Peyer's patch (tissue), 4 donors: ENCODE measurements at regions not wholly inside any gene's neighbourhood (a gene's known extent, or its start where the extent isn't known, plus 50 kb on each side); places are given as distances from the start of the nearest gene placed in this dataset.
"Not testable (repeated sequence)": the region's sequence is repeated elsewhere in the genome, so short reads cannot be mapped to it uniquely, and the experiment has no call there.

Experiments used
- DNase-seq, 3 donors: peaks; one replicate each; pipeline ENCODE4 v3.0.0-alpha.2; 2017 to 2019
- H3K27ac ChIP-seq, 4 donors: fragments of 200-600 bp; sonication (generic); one replicate each; pipeline ENCODE4 v1.5.1; 2016 to 2019
- H3K27me3 ChIP-seq, 2 donors: fragments of 200-600 bp; sonication (generic); one replicate each; pipeline ENCODE4 v1.5.1; 2019
- H3K36me3 ChIP-seq, 3 donors: fragments of 200-600 bp; sonication (generic); one replicate each; pipeline ENCODE4 v1.5.1; 2016 to 2019
- H3K4me1 ChIP-seq, 4 donors: fragments of 200-600 bp; sonication (generic); one replicate each; pipeline ENCODE4 v1.5.1; 2016 to 2019
- H3K4me3 ChIP-seq, 4 donors: fragments of 200-600 bp; sonication (generic); 1 replicate in 3 of 4; 2 replicates in 1 of 4; pipeline ENCODE4 v1.5.1; 2016 to 2019; ENCODE audit warnings: mild to moderate bottlenecking in 1 of 4
- H3K9me3 ChIP-seq, 4 donors: fragments of 200-600 bp; sonication (generic); one replicate each; pipeline ENCODE4 v1.5.1; 2016 to 2019; ENCODE audit warnings: mild to moderate bottlenecking in 1 of 4
- CTCF ChIP-seq, 6 experiments: fragments of 450-650 bp in 4 of 6; fragments of 200-600 bp in 2 of 6; sonication (generic) in 1 of 6; IDR thresholded peaks; one replicate each; pipeline ENCODE4 v1.5.1; 2017 to 2019; ENCODE audit warnings: antibody characterized with exemption in 6 of 6, mild to moderate bottlenecking in 3 of 6, moderate library complexity in 1 of 6
- POLR2A ChIP-seq, 2 donors: fragments of 450-650 bp; IDR thresholded peaks; one replicate each; pipeline ENCODE4 v1.5.1; 2017; ENCODE audit warnings: antibody characterized with exemption in 2 of 2, mild to moderate bottlenecking in 2 of 2, moderate library complexity in 2 of 2

GRCh38 chr1:56249234-56249633, 330.1 kb downstream of the PLPP3 start:
- Histone ChIP-seq H3K27ac (no peak overlapping the region), H3K27me3 (no peaks in the 10 kb centered on the region), H3K4me3 (no peak overlapping the region), H3K4me1 (no peaks in the 10 kb centered on the region), H3K9me3 (no peaks in the 10 kb centered on the region), H3K36me3 (no peaks in the 10 kb centered on the region)
- no peak for DNase-seq
- TF ChIP-seq POLR2A (IDR thresholded peaks at IDR 0.05), result no peak
- no peak for TF ChIP-seq CTCF (IDR thresholded peaks at IDR 0.05)

GRCh38 chr1:56248138-56248537, 331.2 kb downstream of the PLPP3 start:
- H3K27me3 ChIP-seq, result no peaks in the 10 kb centered on the region
- H3K4me1 ChIP-seq, result no peaks in the 10 kb centered on the region
- no peaks in the 10 kb centered on the region for H3K36me3 ChIP-seq
- H3K9me3 ChIP-seq, result no peaks in the 10 kb centered on the region
- DNase-seq, result no peak
- no peak for TF ChIP-seq POLR2A (IDR thresholded peaks at IDR 0.05)
- TF ChIP-seq CTCF (IDR thresholded peaks at IDR 0.05), result no peak
- no peak overlapping the region for H3K4me3 ChIP-seq
- H3K27ac ChIP-seq, result no peak overlapping the region

GRCh38 chr1:56246726-56247125, 332.6 kb downstream of the PLPP3 start:
- not testable (repeated sequence) for H3K36me3 ChIP-seq, DNase-seq, H3K9me3 ChIP-seq, H3K27ac ChIP-seq, H3K4me3 ChIP-seq, H3K27me3 ChIP-seq, H3K4me1 ChIP-seq

GRCh38 chr1:56240400-56240799, 339.0 kb downstream of the PLPP3 start:
- no peak for DNase-seq
- no peaks in the 10 kb centered on the region for H3K9me3 ChIP-seq
- no peak overlapping the region for H3K4me3 ChIP-seq
- TF ChIP-seq POLR2A (IDR thresholded peaks at IDR 0.05) (no peak), CTCF (IDR thresholded peaks at IDR 0.05) (no peak)
- no peak overlapping the region for H3K27ac ChIP-seq
- no peaks in the 10 kb centered on the region for H3K27me3 ChIP-seq
- H3K4me1 ChIP-seq, result no peaks in the 10 kb centered on the region
- no peaks in the 10 kb centered on the region for H3K36me3 ChIP-seq

- H3K27me3 ChIP-seq, result no peaks in the 10 kb centered on the region
- H3K27ac ChIP-seq, result no peak overlapping the region
- H3K9me3 ChIP-seq, result no peaks in the 10 kb centered on the region
- H3K36me3 ChIP-seq, result no peaks in the 10 kb centered on the region
- no peaks in the 10 kb centered on the region for H3K4me1 ChIP-seq
- no peak for DNase-seq
- H3K4me3 ChIP-seq, result no peak overlapping the region
- TF ChIP-seq CTCF (IDR thresholded peaks at IDR 0.05), result no peak
- no peak for TF ChIP-seq POLR2A (IDR thresholded peaks at IDR 0.05)
Observed at GRCh38 chr1:56237491-56238064, 341.8 kb downstream of the PLPP3 start.

- Histone ChIP-seq H3K36me3 (no peaks in the 10 kb centered on the region), H3K9me3 (no peaks in the 10 kb centered on the region), H3K27ac (no peak overlapping the region), H3K4me3 (no peak overlapping the region), H3K27me3 (no peaks in the 10 kb centered on the region), H3K4me1 (no peaks in the 10 kb centered on the region)
- TF ChIP-seq POLR2A (IDR thresholded peaks at IDR 0.05) (no peak), CTCF (IDR thresholded peaks at IDR 0.05) (no peak)
- no peak for DNase-seq
Observed at GRCh38 chr1:56236688-56237087, 342.7 kb downstream of the PLPP3 start.
